Esophagus squamous epithelium (tissue), 5 donors: ENCODE measurements at regions not wholly inside any gene's neighbourhood (a gene's known extent, or its start where the extent isn't known, plus 50 kb on each side); places are given as distances from the start of the nearest gene placed in this dataset.

Experiments used
- DNase-seq: peaks from one replicate; lab custom pipeline; 2025; lab: John Stamatoyannopoulos, UW
- H3K27ac ChIP-seq, 4 donors: fragments of 200-600 bp; sonication (generic); one replicate each; pipeline ENCODE4 v1.5.1; 2016 to 2019; ENCODE audit warnings: mild to moderate bottlenecking in 1 of 4
- H3K27me3 ChIP-seq, 4 donors: fragments of 200-600 bp; sonication (generic); 1 replicate in 3 of 4; 2 replicates in 1 of 4; pipeline versions ENCODE4 v1.5.1 to v1.6.0; 2017 to 2021; ENCODE audit warnings: antibody characterized with exemption in 1 of 4
- H3K36me3 ChIP-seq, 3 donors: fragments of 200-600 bp; sonication (generic); one replicate each; pipeline ENCODE4 v1.5.1; 2016 to 2019
- H3K4me1 ChIP-seq, 3 donors: fragments of 200-600 bp; sonication (generic); one replicate each; pipeline ENCODE4 v1.5.1; 2017 to 2019
- H3K4me3 ChIP-seq, 4 donors: fragments of 200-600 bp; sonication (generic); 1 replicate in 3 of 4; 2 replicates in 1 of 4; pipeline ENCODE4 v1.5.1; 2016 to 2019; ENCODE audit warnings: mild to moderate bottlenecking in 2 of 4, moderate library complexity in 1 of 4
- H3K9me3 ChIP-seq, 3 donors: fragments of 200-600 bp; sonication (generic); one replicate each; pipeline ENCODE4 v1.5.1; 2016 to 2019
- POLR2A ChIP-seq, 4 donors: fragments of 450-650 bp; IDR thresholded peaks; one replicate each; pipeline ENCODE4 v1.6.1; 2017; ENCODE audit warnings: antibody characterized with exemption in 4 of 4, mild to moderate bottlenecking in 4 of 4, moderate library complexity in 3 of 4
- WGBS, 2 donors: methylation state at CpG; one replicate each; pipeline ENCODE4 v1.1.5; 2018; 5-methylcytosine and 5-hydroxymethylcytosine counted together
- intact Hi-C: fragments of 100-400 bp; cut with DNase I; formaldehyde crosslinking; loops from one replicate; pipeline ENCODE4 v1.15.0; 2022
- TF ChIP-seq, protein P1 (sequence below), 6 experiments: fragments of 450-650 bp in 4 of 6; fragments of 200-600 bp in 2 of 6; sonication (generic) in 2 of 6; IDR thresholded peaks; one replicate each; pipeline ENCODE4 v1.5.1; 2016 to 2019; ENCODE audit warnings: antibody characterized with exemption in 6 of 6, mild to moderate bottlenecking in 4 of 6, moderate library complexity in 4 of 6
- donor health status: DM: yes; HTN: yes; CAD: no.

DNA sequence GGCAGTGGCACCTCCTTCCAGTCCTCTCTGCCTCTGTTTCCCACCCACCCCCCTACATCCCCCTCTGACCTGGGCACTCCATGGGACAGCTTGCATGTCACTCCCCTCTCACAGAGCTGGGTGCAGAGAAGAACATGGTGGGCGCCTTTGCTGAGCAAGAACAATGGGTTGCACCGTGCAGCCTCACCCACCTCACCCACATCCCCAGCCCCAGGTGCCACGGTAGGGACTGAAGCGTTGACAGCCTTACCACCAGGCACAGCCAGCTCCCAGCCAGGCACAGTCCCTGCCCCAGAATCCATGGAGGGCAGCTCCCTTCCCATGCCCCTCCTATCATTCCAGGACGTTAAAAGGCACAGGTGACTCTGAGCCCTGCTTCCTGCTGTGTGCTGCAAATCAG, 93.1 kb upstream of the VSTM2B start:
- WGBS, 2 donors: 60% methylated on average over 1 of the region's 5 CpGs; no CpG with 5 or more reads in 1 of the 2 donors
- intact Hi-C loops: no loop called here
- H3K36me3 ChIP-seq: no peaks in the 10 kb centered on the region

DNA sequence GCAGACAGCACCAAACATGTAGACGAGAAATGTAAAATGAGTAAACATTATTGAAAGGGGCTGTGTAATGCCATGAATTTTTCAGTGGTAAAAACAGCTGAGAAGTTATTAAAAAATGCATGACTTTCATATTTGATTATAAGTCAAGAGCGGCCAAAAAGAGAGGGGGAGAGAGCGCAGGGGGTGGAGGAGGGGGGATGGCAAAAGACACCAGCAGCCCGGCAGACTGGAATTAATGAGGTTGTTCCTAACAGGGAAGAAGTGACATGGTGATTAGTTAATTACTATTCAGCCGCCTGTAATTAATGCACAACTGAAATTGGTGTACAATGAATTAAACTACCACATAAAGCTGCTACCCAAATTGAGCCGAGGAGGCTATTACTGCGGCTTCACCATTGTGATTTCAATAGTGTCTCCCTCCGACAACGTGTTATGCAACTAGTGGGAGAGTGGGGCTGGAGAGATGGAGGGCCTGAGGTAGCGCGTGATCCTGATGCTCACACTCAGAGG, 89.1 kb upstream of the VSTM2B start:
- H3K4me1 ChIP-seq: no peaks in the 10 kb centered on the region
- H3K36me3 ChIP-seq: no peaks in the 10 kb centered on the region
- no peak for TF ChIP-seq POLR2A (IDR thresholded peaks at IDR 0.05)
- TF ChIP-seq, protein P1, sequence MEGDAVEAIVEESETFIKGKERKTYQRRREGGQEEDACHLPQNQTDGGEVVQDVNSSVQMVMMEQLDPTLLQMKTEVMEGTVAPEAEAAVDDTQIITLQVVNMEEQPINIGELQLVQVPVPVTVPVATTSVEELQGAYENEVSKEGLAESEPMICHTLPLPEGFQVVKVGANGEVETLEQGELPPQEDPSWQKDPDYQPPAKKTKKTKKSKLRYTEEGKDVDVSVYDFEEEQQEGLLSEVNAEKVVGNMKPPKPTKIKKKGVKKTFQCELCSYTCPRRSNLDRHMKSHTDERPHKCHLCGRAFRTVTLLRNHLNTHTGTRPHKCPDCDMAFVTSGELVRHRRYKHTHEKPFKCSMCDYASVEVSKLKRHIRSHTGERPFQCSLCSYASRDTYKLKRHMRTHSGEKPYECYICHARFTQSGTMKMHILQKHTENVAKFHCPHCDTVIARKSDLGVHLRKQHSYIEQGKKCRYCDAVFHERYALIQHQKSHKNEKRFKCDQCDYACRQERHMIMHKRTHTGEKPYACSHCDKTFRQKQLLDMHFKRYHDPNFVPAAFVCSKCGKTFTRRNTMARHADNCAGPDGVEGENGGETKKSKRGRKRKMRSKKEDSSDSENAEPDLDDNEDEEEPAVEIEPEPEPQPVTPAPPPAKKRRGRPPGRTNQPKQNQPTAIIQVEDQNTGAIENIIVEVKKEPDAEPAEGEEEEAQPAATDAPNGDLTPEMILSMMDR (IDR thresholded peaks at IDR 0.05): no peak
- peaks cover 0 to 9% (median 0%) of the 10 kb centered on the region in 3 donors for H3K9me3 ChIP-seq
- peaks cover 0 to 13% (median 0%) of the 10 kb centered on the region in 4 donors for H3K27me3 ChIP-seq
- intact Hi-C loops: no loop called here
- WGBS, 2 donors: 81 to 86% methylated on average over 10 to 11 of the region's 11 CpGs
- H3K4me3 ChIP-seq: no peak overlapping the region
- H3K27ac ChIP-seq: no peak overlapping the region
- no peak for DNase-seq

More for the DNA sequence above, 93.1 kb upstream of the VSTM2B start:
- TF ChIP-seq POLR2A (IDR thresholded peaks at IDR 0.05): no peak
- TF ChIP-seq, protein P1 (IDR thresholded peaks at IDR 0.05): no peak
- H3K27ac ChIP-seq: no peak overlapping the region
- H3K9me3 ChIP-seq: no peaks in the 10 kb centered on the region
- DNase-seq: no peak
- no peak overlapping the region for H3K4me3 ChIP-seq
- peaks cover 0 to 17% (median 0%) of the 10 kb centered on the region in 4 donors for H3K27me3 ChIP-seq
- H3K4me1 ChIP-seq: no peaks in the 10 kb centered on the region

DNA sequence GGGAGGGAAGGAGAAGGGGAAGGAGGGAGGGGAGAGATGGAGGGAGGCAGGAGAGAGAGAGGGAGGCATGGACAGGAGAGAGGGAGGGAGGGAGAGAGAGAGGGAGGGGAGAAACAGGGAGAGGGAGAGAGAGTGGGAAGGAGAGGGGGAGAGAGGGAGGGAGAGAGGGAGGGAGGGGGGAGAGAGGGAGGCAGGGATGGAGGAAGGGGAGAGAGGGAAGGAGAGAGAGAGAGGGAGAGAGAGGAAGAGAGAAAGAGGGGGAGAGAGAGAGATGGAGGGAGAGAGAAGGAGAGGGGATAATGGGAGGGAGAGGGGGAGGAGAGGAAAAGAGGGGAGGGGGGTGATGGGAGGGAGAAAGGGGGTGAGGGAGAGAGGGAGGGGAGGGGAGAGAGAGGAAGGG, 86.8 kb upstream of the VSTM2B start:
- no peak for DNase-seq
- Histone ChIP-seq H3K27ac (no peak overlapping the region), H3K36me3 (no peaks in the 10 kb centered on the region), H3K27me3 (peaks cover 0 to 3% (median 0%) of the 10 kb centered on the region in 4 donors), H3K4me1 (no peaks in the 10 kb centered on the region), H3K4me3 (no peak overlapping the region), H3K9me3 (peaks cover 0 to 9% (median 0%) of the 10 kb centered on the region in 3 donors)
- intact Hi-C loops: no loop called here
- TF ChIP-seq, protein P1 (IDR thresholded peaks at IDR 0.05): no peak
- TF ChIP-seq POLR2A (IDR thresholded peaks at IDR 0.05): no peak

DNA sequence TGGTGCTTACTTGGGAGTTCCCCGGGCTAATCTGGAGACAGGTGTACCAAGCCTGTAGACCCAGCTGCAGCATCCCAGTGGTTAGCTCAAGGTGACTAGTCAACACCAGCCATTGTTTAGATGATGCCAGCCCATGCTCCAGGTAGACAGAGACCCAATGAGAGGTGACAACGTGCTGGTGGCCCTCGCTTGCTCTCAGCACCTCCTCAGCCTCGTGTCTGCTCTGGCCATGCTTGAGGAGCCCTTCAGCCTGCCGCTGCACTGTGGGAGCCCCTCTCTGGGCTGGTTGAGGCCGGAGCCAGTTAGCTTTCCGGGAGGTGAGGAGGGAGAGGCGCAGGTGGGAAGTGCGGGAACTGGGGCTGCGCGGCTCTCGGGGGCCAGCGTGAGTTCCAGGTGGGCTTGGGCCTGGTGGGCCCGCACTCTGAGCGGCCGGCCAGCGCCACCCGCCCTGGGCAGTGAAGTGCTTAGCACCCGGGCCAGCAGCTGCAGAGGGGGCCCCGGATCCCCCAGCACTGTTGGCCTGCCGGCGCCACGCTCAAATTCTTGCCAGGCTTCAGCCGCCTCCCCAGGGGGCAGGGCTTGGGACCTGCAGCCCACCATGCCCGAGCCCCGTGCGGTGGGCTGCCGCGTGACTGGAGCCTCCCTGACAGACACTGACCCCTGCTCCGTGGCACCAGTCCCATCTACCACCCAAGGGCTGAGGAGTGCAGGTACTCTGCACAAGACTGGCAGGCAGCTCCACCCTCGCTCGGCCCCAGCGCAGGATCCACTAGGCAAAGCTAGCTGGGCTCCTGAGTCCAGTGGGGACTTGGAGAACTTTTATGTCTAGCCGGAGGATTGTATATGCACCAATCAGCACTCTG, 85.9 kb upstream of the VSTM2B start:
- no peak for TF ChIP-seq POLR2A (IDR thresholded peaks at IDR 0.05)
- intact Hi-C loops: no loop called here
- 64 to 72% methylated on average over 4 to 5 of the region's 34 CpGs for WGBS, 2 donors
- Histone ChIP-seq H3K27me3 (no peaks in the 10 kb centered on the region), H3K36me3 (no peaks in the 10 kb centered on the region), H3K4me1 (no peaks in the 10 kb centered on the region), H3K4me3 (no peak overlapping the region), H3K9me3 (peaks cover 0 to 9% (median 0%) of the 10 kb centered on the region in 3 donors), H3K27ac (no peak overlapping the region)
- no peak for DNase-seq

DNA sequence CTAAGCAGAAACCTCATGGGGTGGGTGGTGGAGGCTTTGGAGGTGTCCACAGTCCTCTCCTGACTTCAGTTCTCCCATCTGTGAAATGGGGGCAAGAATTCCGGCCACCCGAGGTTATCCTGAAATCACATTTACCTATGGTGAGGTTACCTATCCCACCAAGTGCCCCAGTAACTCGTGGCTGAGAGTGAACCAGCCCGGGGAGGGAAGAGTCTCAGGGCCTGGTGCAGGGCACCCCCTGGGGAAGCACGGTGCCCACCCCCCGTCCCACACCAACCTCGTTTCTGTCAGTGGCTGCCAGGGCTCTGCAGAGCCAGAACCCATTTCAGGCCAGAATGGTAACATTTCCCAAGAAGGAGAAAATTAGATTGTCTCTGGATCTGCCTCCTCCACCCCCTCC, 83.7 kb upstream of the VSTM2B start:
- H3K27me3 ChIP-seq: no peaks in the 10 kb centered on the region
- no peak overlapping the region for H3K4me3 ChIP-seq
- no peak for DNase-seq
- no peaks in the 10 kb centered on the region for H3K36me3 ChIP-seq
- no peak overlapping the region for H3K27ac ChIP-seq
- H3K9me3 ChIP-seq: peaks cover 0 to 9% (median 0%) of the 10 kb centered on the region in 3 donors
- intact Hi-C loops: no loop called here
- H3K4me1 ChIP-seq: no peaks in the 10 kb centered on the region
- TF ChIP-seq POLR2A (IDR thresholded peaks at IDR 0.05): no peak
- TF ChIP-seq, protein P1 (IDR thresholded peaks at IDR 0.05): no peak
- 20 to 80% methylated on average over 1 of the region's 7 CpGs for WGBS, 2 donors
